Adrenal gland (tissue), 5 donors: ENCODE measurements at regions not wholly inside any gene's neighbourhood (a gene's known extent, or its start where the extent isn't known, plus 50 kb on each side); places are given as distances from the start of the nearest gene placed in this dataset.

Experiments
- POLR2A ChIP-seq, 2 donors: fragments of 450-650 bp; IDR thresholded peaks; one replicate each; pipeline ENCODE4 v1.6.1; 2017; ENCODE audit warnings: antibody characterized with exemption in 2 of 2, mild to moderate bottlenecking in 2 of 2, moderate library complexity in 1 of 2
- TF ChIP-seq, protein P1 (sequence below), 6 experiments: fragments of 450-650 bp in 4 of 6; fragments of 200-600 bp in 2 of 6; sonication (generic) in 1 of 6; IDR thresholded peaks; 1 replicate in 5 of 6; 2 replicates in 1 of 6; pipeline versions ENCODE4 v1.5.1 to v1.8.0; 2016 to 2021; ENCODE audit warnings: antibody characterized with exemption in 6 of 6, mild to moderate bottlenecking in 2 of 6, moderate library complexity in 1 of 6
- donor health status: DM: no; HTN: no; CAD: no.

GRCh38 chr1:5456090-5456811 is 536.0 kb downstream of the NPHP4 start:
- no peak for TF ChIP-seq POLR2A (IDR thresholded peaks at IDR 0.05)
- TF ChIP-seq, protein P1, sequence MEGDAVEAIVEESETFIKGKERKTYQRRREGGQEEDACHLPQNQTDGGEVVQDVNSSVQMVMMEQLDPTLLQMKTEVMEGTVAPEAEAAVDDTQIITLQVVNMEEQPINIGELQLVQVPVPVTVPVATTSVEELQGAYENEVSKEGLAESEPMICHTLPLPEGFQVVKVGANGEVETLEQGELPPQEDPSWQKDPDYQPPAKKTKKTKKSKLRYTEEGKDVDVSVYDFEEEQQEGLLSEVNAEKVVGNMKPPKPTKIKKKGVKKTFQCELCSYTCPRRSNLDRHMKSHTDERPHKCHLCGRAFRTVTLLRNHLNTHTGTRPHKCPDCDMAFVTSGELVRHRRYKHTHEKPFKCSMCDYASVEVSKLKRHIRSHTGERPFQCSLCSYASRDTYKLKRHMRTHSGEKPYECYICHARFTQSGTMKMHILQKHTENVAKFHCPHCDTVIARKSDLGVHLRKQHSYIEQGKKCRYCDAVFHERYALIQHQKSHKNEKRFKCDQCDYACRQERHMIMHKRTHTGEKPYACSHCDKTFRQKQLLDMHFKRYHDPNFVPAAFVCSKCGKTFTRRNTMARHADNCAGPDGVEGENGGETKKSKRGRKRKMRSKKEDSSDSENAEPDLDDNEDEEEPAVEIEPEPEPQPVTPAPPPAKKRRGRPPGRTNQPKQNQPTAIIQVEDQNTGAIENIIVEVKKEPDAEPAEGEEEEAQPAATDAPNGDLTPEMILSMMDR (IDR thresholded peaks at IDR 0.05): no peak
